OCI-LY7 (cell line): ENCODE measurements at regions not wholly inside any gene's neighbourhood (a gene's known extent, or its start where the extent isn't known, plus 50 kb on each side); places are given as distances from the start of the nearest gene placed in this dataset.

Experiments used
- BruUV-seq: library from RNA; stranded (reverse); fragments of 400-500 nt; replicated peaks from 2 replicates; lab custom pipeline; 2021; lab: Mats Ljungman, UMichigan
- CTCF ChIA-PET: fragments of 300-600 bp; sonication (Branson Sonifier 250); formaldehyde crosslinking; loops from one replicate; lab custom pipeline; 2022; ENCODE audit warnings: antibody characterized with exemption; ENCODE audit not compliant: unreplicated experiment; lab: Charles Lee
- POLR2A ChIA-PET: fragments of 300-600 bp; sonication (Branson Sonifier 250); formaldehyde crosslinking; loops from one replicate; lab custom pipeline; 2022; ENCODE audit warnings: antibody characterized with exemption; lab: Charles Lee
- DNase-seq: peaks from one replicate; pipeline ENCODE4 v3.0.0-alpha.2; 2015; ENCODE audit warnings: low spot score
- H2AFZ ChIP-seq: fragments of 200-600 bp; sonication (generic), shearing (Covaris generic); 2 replicates; pipeline ENCODE4 v1.6.1; 2014; ENCODE audit warnings: mild to moderate bottlenecking, antibody characterized with exemption, low read length, moderate library complexity
- H3K27ac ChIP-seq: fragments of 200-600 bp; sonication (generic); 2 replicates; pipeline ENCODE4 v1.5.1; 2014; ENCODE audit warnings: mixed run types, low read depth, mild to moderate bottlenecking, moderate library complexity, low read length, inconsistent platforms; ENCODE audit not compliant: poor library complexity, severe bottlenecking
- H3K36me3 ChIP-seq: fragments of 200-600 bp; sonication (generic); 2 replicates; pipeline ENCODE4 v1.6.1; 2014; ENCODE audit warnings: mild to moderate bottlenecking, antibody characterized with exemption, low read length, moderate library complexity, mixed read lengths; ENCODE audit not compliant: insufficient read depth
- H3K4me1 ChIP-seq: fragments of 200-600 bp; sonication (generic); 2 replicates; pipeline ENCODE4 v1.5.1; 2014; ENCODE audit warnings: mild to moderate bottlenecking, low read length; ENCODE audit not compliant: insufficient read depth, poor library complexity, severe bottlenecking
- H3K4me2 ChIP-seq: fragments of 200-600 bp; sonication (generic); 2 replicates; pipeline ENCODE4 v1.6.1; 2014; ENCODE audit warnings: mild to moderate bottlenecking, low read length
- H3K4me3 ChIP-seq: fragments of 200-600 bp; sonication (generic); 2 replicates; pipeline ENCODE4 v1.5.1; 2014; ENCODE audit warnings: mild to moderate bottlenecking, low read depth, low read length; ENCODE audit not compliant: poor library complexity, severe bottlenecking
- H3K79me2 ChIP-seq: fragments of 200-600 bp; sonication (generic); 2 replicates; pipeline ENCODE4 v1.6.1; 2016; ENCODE audit warnings: low read depth, mild to moderate bottlenecking, low read length, moderate library complexity, mixed read lengths; ENCODE audit not compliant: insufficient read depth
- H3K9me2 ChIP-seq: fragments of 200-600 bp; sonication (generic); 2 replicates; pipeline ENCODE4 v1.6.1; 2016; ENCODE audit warnings: mild to moderate bottlenecking, low read length, mixed read lengths; ENCODE audit not compliant: insufficient read depth
- H3K9me3 ChIP-seq: fragments of 200-600 bp; sonication (generic); 2 replicates; pipeline ENCODE4 v1.6.1; 2014; ENCODE audit warnings: mild to moderate bottlenecking, mixed run types, low read length, mixed read lengths
- H4K20me1 ChIP-seq: fragments of 200-600 bp; sonication (generic); 2 replicates; pipeline ENCODE4 v1.6.1; 2014; ENCODE audit warnings: mild to moderate bottlenecking, antibody characterized with exemption, low read length, moderate library complexity, mixed read lengths; ENCODE audit not compliant: insufficient read depth
- CTCF ChIP-seq: fragments of 200-600 bp; sonication (generic); conservative IDR thresholded peaks from 2 replicates; pipeline ENCODE4 v1.5.1; 2014; ENCODE audit warnings: mild to moderate bottlenecking, antibody characterized with exemption, low read length, moderate library complexity, mixed read lengths
- EZH2phosphoT487 ChIP-seq: fragments of 200-600 bp; sonication (generic); IDR thresholded peaks from 2 replicates; pipeline ENCODE4 v1.6.1; 2018; ENCODE audit warnings: low read depth, borderline replicate concordance, mild to moderate bottlenecking, mixed run types, antibody characterized with exemption, low read length, moderate library complexity, mixed read lengths
- intact Hi-C: fragments of 100-400 bp; cut with micrococcal nuclease; formaldehyde crosslinking; loops from one replicate; pipeline ENCODE4 v1.10.0; 2022; ENCODE audit not compliant: unreplicated experiment

DNA sequence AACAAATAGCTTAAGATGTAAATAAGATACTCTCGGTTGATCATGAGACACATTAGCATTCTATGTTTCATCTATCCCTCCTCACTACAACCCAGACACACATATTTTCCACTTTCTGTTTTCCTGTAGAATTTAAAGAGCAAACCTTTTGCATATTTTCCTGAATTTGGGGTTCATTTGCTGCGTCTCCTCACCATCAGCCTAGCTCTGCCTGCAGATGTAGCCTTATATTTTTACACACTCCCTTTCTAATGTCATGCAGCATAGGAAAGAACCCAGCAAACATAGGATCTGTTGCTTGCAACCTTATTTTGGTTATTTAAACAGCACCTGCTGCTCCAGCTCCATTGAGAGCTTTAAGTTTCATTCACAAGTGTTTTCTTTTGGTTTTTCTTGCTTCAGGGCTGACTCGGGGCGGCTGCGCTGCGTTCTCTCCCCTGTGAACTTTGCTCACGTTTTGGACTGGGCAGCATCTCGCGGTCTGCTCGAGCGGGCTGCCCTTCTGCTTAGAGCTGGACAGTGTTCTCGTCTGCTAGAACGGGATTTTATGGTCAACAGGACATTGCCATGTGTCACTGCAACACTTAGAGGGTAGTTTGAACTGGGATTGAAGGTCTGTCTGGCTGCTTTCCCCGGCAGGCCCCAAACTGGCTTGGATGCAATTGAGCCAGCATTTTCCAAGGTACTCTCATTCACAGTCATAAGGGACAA is 57.8 kb upstream of the VRK1 start:
- intact Hi-C loops = no loop called here
- Histone ChIP-seq H2AFZ (no peak overlapping the region), H3K4me1 (no peaks in the 10 kb centered on the region), H3K4me2 (no peak overlapping the region), H3K9me2 (no peaks in the 10 kb centered on the region), H3K36me3 (no peaks in the 10 kb centered on the region), H3K4me3 (no peak overlapping the region), H3K79me2 (no peaks in the 10 kb centered on the region), H3K27ac (no peak overlapping the region), H4K20me1 (no peaks in the 10 kb centered on the region), H3K9me3 (no peaks in the 10 kb centered on the region)
- POLR2A ChIA-PET = interaction anchor here (1.0 kb wide), 1 partner anchor 23 kb away, joined by 4 read pairs; no protein-coding TSS in a partner anchor
- TF ChIP-seq EZH2phosphoT487 (no peak), CTCF (no peak)
- DNase-seq = no peak
- BruUV-seq = no TSS peak
- CTCF ChIA-PET = no interaction called here

DNA sequence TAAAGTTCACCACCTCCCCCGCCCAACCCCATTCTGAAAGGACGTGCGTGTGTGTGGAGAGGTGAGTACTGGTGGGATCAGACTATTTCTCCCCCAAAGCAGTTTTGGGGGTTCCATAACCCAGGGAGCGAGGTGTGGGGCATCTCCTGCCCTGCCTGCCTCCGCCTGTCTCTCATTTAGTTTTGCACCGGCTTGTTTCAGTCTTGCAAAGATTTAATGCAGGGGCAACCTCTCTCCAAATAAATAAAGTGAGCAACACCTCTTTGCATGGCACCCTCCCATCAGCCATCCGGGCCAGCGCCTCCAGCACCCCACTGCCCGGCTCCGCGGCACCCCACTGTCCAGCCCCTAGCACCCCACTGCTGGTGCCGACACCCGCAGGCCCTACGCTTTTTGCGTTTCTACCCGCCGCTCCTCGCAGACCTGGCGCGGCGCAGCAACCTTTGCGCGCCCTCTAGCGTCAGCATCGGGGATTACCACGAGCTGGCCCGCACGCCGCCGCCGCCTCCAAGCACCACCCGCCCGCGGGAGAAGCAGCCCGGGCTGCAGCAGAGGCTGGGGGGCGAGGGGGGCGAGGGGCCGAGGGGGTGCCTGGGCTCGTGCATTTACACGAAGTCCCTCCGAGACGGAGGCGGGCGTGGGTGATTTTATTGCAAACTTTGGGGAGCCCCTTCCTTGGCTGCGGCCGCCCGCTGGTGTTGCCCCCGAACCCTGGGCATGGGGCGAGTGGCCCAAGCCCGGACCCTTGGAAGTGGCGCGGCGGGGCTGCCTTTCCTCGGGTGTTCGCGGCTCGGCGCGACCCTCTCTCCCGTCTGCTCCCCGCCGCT is 55.8 kb upstream of the VRK1 start:
- no peaks in the 10 kb centered on the region for H3K36me3 ChIP-seq
- H3K9me3 ChIP-seq = no peaks in the 10 kb centered on the region
- CTCF ChIA-PET = no interaction called here
- no peaks in the 10 kb centered on the region for H3K4me1 ChIP-seq
- POLR2A ChIA-PET = interaction anchor here (0.6 kb wide), 2 partner anchors 69 to 692 kb away, joined by 3 read pairs; no protein-coding TSS in a partner anchor
- H2AFZ ChIP-seq = peak overlapping the region; percentile 17; the same call in 1 of the 2 replicates
- peak; percentile 85 for TF ChIP-seq CTCF
- TF ChIP-seq EZH2phosphoT487 = no peak
- no TSS peak for BruUV-seq
- no peaks in the 10 kb centered on the region for H4K20me1 ChIP-seq
- intact Hi-C loops = loop anchor here (2.0 kb wide), 2 partner anchors 157 to 175 kb away; no protein-coding TSS in a partner anchor
- H3K9me2 ChIP-seq = no peaks in the 10 kb centered on the region
- peak; percentile 59 for DNase-seq
- no peaks in the 10 kb centered on the region for H3K79me2 ChIP-seq
- peak overlapping the region; percentile 36 for H3K4me3 ChIP-seq
- no peak overlapping the region for H3K27ac ChIP-seq
- peak overlapping the region; percentile 62 for H3K4me2 ChIP-seq
